ENCODE measurements at regions not wholly inside any gene's neighbourhood (a gene's known extent, or its start where the extent isn't known, plus 50 kb on each side); places are given as distances from the start of the nearest gene placed in this dataset.

DNA sequence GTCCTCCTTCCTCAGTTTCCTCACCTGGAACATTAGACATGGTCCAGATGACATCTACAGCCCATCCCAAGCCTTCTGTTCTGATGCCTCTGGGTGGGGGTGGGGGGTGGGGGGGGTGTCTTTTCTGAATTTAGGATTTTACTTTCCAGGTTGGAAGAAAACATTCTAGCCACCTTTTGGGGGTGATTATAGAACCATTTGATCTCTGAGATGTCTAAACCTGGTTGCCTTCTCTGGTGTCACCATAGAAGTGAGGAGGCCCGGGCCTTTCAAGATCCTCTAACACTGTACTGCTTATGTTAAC is 411.0 kb upstream of the ZMIZ1 start:
- H3K9me3 Mint-ChIP-seq = no peaks in the 10 kb centered on the region
- ChIA-PET CTCF (interaction anchor here (0.6 to 1.3 kb wide), 7 partner anchors 22 to 685 kb away, joined by 3 to 10 read pairs (median 4); no protein-coding TSS in a partner anchor), POLR2A (no interaction called here)
- DNase-seq (no peak), ATAC-seq (replicated peaks in 1 of 4) (no peak)
- no peaks in the 10 kb centered on the region for H3K4me1 ChIP-seq (ENCODE audit: control insufficient read depth in 1 of 2, extremely low read depth in 1 of 2, insufficient read depth in 2 of 2, low read length in 2 of 2)
- no peaks in the 10 kb centered on the region for H3K36me3 ChIP-seq (ENCODE audit: control insufficient read depth in 2 of 2, extremely low read depth in 1 of 2, insufficient read depth in 1 of 2, low read length in 1 of 2)
- no peak overlapping the region for H3K4me3 Mint-ChIP-seq
- WGBS (ENCODE audit: insufficient coverage) = 80% methylated on average over 1 of the region's 1 CpG
- no peak overlapping the region for H3K4me3 ChIP-seq (ENCODE audit: control insufficient read depth in 1 of 2, extremely low read depth in 1 of 2, low read length in 1 of 2)
- H3K27ac Mint-ChIP-seq = no peak overlapping the region
- H3K4me1 Mint-ChIP-seq = no peaks in the 10 kb centered on the region
- H3K27me3 ChIP-seq (replicated peaks in 1 of 2; ENCODE audit: control insufficient read depth in 2 of 2, extremely low read depth in 1 of 2, insufficient read depth in 2 of 2, low read length in 1 of 2) = peaks cover 0 to 29% of the 10 kb centered on the region in 2 experiments
- H3K9me3 ChIP-seq = no peaks in the 10 kb centered on the region
- no peak overlapping the region for H3K27ac ChIP-seq (ENCODE audit: low read length)
- peaks cover 13 to 20% of the 10 kb centered on the region in 2 donors for H3K27me3 Mint-ChIP-seq
- H3K36me3 Mint-ChIP-seq = no peaks in the 10 kb centered on the region

DNA sequence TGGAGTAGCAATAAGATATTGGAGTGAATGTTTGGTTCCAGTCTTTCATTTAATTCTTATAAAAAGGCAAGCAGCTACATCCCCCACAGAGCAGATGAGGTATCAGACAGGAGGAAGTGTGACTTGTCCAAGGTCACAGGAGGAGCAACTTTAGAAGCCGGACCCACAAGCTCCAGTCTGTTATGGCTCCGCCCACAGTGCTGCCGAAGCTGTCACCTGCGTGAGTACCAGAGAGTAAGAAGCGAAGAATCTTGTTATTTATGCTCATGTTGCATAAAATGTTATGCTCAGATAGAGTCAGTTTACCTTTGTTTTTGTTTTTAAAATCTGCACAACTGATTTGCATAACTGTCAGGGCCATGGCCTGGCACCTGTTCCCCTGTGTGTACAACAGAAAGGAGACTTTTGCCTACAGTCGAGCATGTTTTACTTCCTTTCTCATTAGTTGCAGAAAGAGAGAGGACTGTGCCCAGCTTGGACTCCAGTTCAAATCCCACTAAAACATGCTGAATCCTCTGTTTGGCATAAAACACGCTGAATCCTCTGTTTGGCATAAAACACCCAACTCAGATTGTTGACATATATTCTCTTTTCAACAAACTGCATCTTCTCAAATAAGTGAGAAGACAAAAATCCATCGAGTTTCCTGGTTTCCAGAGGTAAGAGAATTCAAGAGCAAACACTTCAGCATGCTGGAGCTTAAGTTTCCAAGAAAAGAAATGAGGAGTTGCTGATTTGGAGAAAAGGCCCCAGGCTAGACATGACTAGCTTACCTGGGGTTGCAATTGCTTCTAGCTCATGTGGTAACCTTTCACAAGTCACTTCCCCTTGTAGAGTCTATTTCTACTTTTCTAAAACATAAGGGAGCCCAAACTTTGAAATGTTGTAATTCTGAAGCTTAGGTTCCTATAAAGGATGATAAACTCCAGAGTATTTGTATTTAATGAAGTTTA is 409.8 kb upstream of the ZMIZ1 start:
- H3K36me3 ChIP-seq (ENCODE audit: control insufficient read depth in 2 of 2, extremely low read depth in 1 of 2, insufficient read depth in 1 of 2, low read length in 1 of 2) = no peaks in the 10 kb centered on the region
- peaks cover 0 to 29% of the 10 kb centered on the region in 2 experiments for H3K27me3 ChIP-seq (replicated peaks in 1 of 2; ENCODE audit: control insufficient read depth in 2 of 2, extremely low read depth in 1 of 2, insufficient read depth in 2 of 2, low read length in 1 of 2)
- no peak for ATAC-seq (replicated peaks in 1 of 4)
- H3K27ac Mint-ChIP-seq = no peak overlapping the region
- no peaks in the 10 kb centered on the region for H3K4me1 ChIP-seq (ENCODE audit: control insufficient read depth in 1 of 2, extremely low read depth in 1 of 2, insufficient read depth in 2 of 2, low read length in 2 of 2)
- no peak overlapping the region for H3K4me3 Mint-ChIP-seq
- peaks cover 3% of the 10 kb centered on the region for H3K36me3 Mint-ChIP-seq
- ChIA-PET POLR2A (no interaction called here), CTCF (interaction anchor here (0.6 to 1.3 kb wide), 4 partner anchors 10 to 398 kb away, joined by 3 to 4 read pairs (median 3); no protein-coding TSS in a partner anchor)
- H3K9me3 ChIP-seq = no peaks in the 10 kb centered on the region
- H3K4me1 Mint-ChIP-seq = no peaks in the 10 kb centered on the region
- no peak overlapping the region for H3K27ac ChIP-seq (ENCODE audit: low read length)
- no peak overlapping the region for H3K4me3 ChIP-seq (ENCODE audit: control insufficient read depth in 1 of 2, extremely low read depth in 1 of 2, low read length in 1 of 2)
- no peak for DNase-seq
- H3K27me3 Mint-ChIP-seq = peaks cover 17 to 30% of the 10 kb centered on the region in 2 donors
- WGBS (ENCODE audit: insufficient coverage) = 59% methylated on average over 4 of the region's 8 CpGs
- H3K9me3 Mint-ChIP-seq = peaks cover 0 to 5% (median 0%) of the 10 kb centered on the region in 3 donors

DNA sequence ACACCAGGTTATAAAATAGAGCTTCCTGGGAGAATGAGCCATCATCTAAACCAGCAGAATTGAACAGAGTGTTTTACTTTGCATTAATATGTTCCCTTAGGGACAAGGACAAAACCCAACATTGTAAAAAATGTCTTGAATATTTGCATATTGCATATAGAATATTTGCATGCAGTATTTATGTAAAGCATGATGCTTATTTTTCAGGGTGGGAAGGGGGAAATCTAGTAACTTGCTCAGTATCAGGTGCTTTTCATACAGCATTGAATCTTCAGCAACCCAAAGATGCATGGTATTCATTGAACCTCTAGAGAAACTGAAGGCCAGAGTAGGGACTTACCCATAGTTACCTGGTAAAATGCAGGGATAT is 409.2 kb upstream of the ZMIZ1 start:
- Histone ChIP-seq H3K36me3 (ENCODE audit: control insufficient read depth in 2 of 2, extremely low read depth in 1 of 2, insufficient read depth in 1 of 2, low read length in 1 of 2) (no peaks in the 10 kb centered on the region), H3K4me1 (ENCODE audit: control insufficient read depth in 1 of 2, extremely low read depth in 1 of 2, insufficient read depth in 2 of 2, low read length in 2 of 2) (no peaks in the 10 kb centered on the region), H3K27ac (ENCODE audit: low read length) (no peak overlapping the region), H3K9me3 (no peaks in the 10 kb centered on the region), H3K4me3 (ENCODE audit: control insufficient read depth in 1 of 2, extremely low read depth in 1 of 2, low read length in 1 of 2) (no peak overlapping the region), H3K27me3 (replicated peaks in 1 of 2; ENCODE audit: control insufficient read depth in 2 of 2, extremely low read depth in 1 of 2, insufficient read depth in 2 of 2, low read length in 1 of 2) (peaks cover 0 to 29% of the 10 kb centered on the region in 2 experiments)
- ChIA-PET POLR2A (no interaction called here), CTCF (interaction anchor here in 1 of 2 donors (1.0 kb wide), 1 partner anchor 13 kb away, joined by 3 read pairs; no protein-coding TSS in a partner anchor)
- DNase-seq (no peak), ATAC-seq (replicated peaks in 1 of 4) (no peak)
- Mint-ChIP-seq H3K27me3 (peaks cover 18 to 29% of the 10 kb centered on the region in 2 donors), H3K4me1 (no peaks in the 10 kb centered on the region), H3K27ac (no peak overlapping the region), H3K9me3 (peaks cover 2 to 5% (median 5%) of the 10 kb centered on the region in 3 donors), H3K36me3 (peaks cover 3% of the 10 kb centered on the region), H3K4me3 (no peak overlapping the region)

DNA sequence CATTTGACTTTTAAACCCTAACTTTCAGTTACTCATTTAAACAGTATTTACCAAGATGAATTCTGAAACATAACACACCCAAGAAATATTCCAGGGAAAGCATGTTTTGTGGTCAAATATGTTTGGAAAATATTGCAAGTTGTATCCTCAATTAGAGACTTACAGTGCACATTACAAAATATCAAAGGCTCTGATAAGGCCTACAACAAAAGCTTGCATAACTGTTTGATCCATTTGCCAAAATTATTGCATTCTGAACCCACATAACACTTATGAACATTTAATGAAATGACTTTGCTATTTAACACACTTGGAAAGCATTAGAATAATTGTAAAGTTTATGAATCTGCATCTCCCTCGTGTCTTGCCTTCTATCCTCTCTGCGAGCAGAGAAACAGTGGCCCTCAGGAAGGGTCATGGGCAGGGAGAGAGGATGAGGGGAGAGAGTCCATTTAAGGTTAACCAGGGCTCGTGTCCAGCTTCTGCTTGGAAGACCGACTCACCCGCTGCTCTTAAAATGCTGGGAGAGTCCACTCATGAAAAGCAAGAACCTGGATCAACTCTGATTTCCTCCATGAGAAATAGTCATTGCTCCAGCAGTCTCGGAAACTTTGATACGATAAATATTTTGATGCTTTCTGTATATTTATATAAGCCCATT is 408.2 kb upstream of the ZMIZ1 start:
- H3K4me3 Mint-ChIP-seq = no peak overlapping the region
- POLR2A ChIA-PET = no interaction called here
- H3K4me1 ChIP-seq (ENCODE audit: control insufficient read depth in 1 of 2, extremely low read depth in 1 of 2, insufficient read depth in 2 of 2, low read length in 2 of 2) = no peaks in the 10 kb centered on the region
- no peak overlapping the region for H3K27ac Mint-ChIP-seq
- WGBS (ENCODE audit: insufficient coverage) = 60% methylated on average over 1 of the region's 7 CpGs
- peaks cover 0 to 25% of the 10 kb centered on the region in 2 experiments for H3K27me3 ChIP-seq (replicated peaks in 1 of 2; ENCODE audit: control insufficient read depth in 2 of 2, extremely low read depth in 1 of 2, insufficient read depth in 2 of 2, low read length in 1 of 2)
- no peaks in the 10 kb centered on the region for H3K36me3 ChIP-seq (ENCODE audit: control insufficient read depth in 2 of 2, extremely low read depth in 1 of 2, insufficient read depth in 1 of 2, low read length in 1 of 2)
- H3K27me3 Mint-ChIP-seq = peaks cover 19 to 29% of the 10 kb centered on the region in 2 donors
- DNase-seq (no peak), ATAC-seq (replicated peaks in 1 of 4) (no peak)
- no peak overlapping the region for H3K27ac ChIP-seq (ENCODE audit: low read length)
- peaks cover 3% of the 10 kb centered on the region for H3K36me3 Mint-ChIP-seq
- CTCF ChIA-PET = interaction anchor here in 1 of 2 donors (1.0 kb wide), 1 partner anchor 12 kb away, joined by 3 read pairs; no protein-coding TSS in a partner anchor
- peaks cover 6 to 11% (median 8%) of the 10 kb centered on the region in 3 donors for H3K9me3 Mint-ChIP-seq
- no peaks in the 10 kb centered on the region for H3K4me1 Mint-ChIP-seq
- no peaks in the 10 kb centered on the region for H3K9me3 ChIP-seq
- no peak overlapping the region for H3K4me3 ChIP-seq (ENCODE audit: control insufficient read depth in 1 of 2, extremely low read depth in 1 of 2, low read length in 1 of 2)

DNA sequence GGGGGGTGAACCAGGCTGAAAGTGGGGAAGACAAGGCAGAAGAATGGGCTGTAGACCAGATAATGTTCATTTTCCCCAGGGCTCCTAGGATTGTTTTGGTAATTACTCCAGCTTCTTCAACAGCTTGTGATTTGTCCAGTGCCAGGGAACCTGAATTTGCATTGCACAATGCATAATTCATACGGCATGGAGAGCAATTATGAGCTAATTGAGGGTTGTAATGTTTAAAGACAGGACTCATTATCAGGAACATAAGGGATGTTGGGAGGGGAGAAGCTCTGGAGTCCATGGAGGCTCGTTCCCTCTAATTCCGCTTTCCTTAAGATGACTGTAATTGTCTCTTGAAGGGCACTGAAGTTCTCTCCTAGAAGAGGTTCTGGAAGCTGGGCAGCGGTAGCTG is 405.0 kb upstream of the ZMIZ1 start:
- H3K36me3 ChIP-seq (ENCODE audit: control insufficient read depth in 2 of 2, extremely low read depth in 1 of 2, insufficient read depth in 1 of 2, low read length in 1 of 2) = no peaks in the 10 kb centered on the region
- 76% methylated on average over 4 of the region's 4 CpGs for WGBS (ENCODE audit: insufficient coverage)
- Mint-ChIP-seq H3K27ac (no peak overlapping the region), H3K4me3 (no peak overlapping the region), H3K27me3 (peaks cover 38 to 42% of the 10 kb centered on the region in 2 donors), H3K9me3 (peaks cover 12 to 18% (median 12%) of the 10 kb centered on the region in 3 donors), H3K36me3 (peaks cover 3% of the 10 kb centered on the region), H3K4me1 (no peaks in the 10 kb centered on the region)
- H3K27ac ChIP-seq (ENCODE audit: low read length) = no peak overlapping the region
- peaks cover 0 to 4% of the 10 kb centered on the region in 2 experiments for H3K27me3 ChIP-seq (replicated peaks in 1 of 2; ENCODE audit: control insufficient read depth in 2 of 2, extremely low read depth in 1 of 2, insufficient read depth in 2 of 2, low read length in 1 of 2)
- ATAC-seq (replicated peaks in 1 of 4) (no peak), DNase-seq (no peak)
- H3K4me3 ChIP-seq (ENCODE audit: control insufficient read depth in 1 of 2, extremely low read depth in 1 of 2, low read length in 1 of 2) = no peak overlapping the region
- POLR2A ChIA-PET = no interaction called here
- H3K9me3 ChIP-seq = no peaks in the 10 kb centered on the region
- CTCF ChIA-PET = no interaction called here
- H3K4me1 ChIP-seq (ENCODE audit: control insufficient read depth in 1 of 2, extremely low read depth in 1 of 2, insufficient read depth in 2 of 2, low read length in 2 of 2) = no peaks in the 10 kb centered on the region

DNA sequence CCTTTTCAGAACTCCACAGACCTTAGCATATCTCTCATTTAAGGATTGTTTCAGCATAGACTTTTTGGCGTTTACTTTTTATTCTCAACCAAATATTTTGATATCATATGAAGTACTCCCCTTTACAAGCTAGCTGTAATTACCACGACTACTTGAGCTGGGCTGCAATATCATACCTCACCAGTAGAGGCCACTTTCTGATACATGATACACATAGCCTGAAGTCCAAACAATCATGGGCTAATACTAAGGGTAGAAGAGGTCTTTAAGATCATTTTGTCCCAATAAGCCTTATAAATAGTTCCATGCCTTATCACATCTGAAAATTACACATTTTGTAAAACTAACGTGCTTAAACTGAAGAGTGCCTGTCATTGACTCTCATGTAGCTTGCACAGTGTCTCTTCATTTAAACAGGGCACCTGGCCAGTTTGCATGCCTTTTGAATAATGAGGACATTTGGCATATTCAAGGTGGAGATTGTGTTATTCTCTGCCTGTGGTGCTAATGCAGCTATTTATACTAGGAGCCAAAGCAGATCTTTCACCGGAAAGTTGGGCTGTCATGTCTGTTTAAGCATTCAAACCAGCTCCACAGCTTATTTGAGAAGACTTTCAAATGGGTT is 403.7 kb upstream of the ZMIZ1 start:
- ChIA-PET CTCF (interaction anchor here in 1 of 2 donors (1.7 kb wide), 1 partner anchor 530 kb away, joined by 5 read pairs; no protein-coding TSS in a partner anchor), POLR2A (no interaction called here)
- no peak overlapping the region for H3K27ac Mint-ChIP-seq
- ATAC-seq (replicated peaks in 1 of 4) (no peak), DNase-seq (peak in 2 of 35 experiments; percentile 9 to 20)
- H3K9me3 ChIP-seq = no peaks in the 10 kb centered on the region
- no peak overlapping the region for H3K4me3 Mint-ChIP-seq
- H3K27me3 Mint-ChIP-seq = peaks cover 44 to 45% of the 10 kb centered on the region in 2 donors
- H3K4me3 ChIP-seq (ENCODE audit: control insufficient read depth in 1 of 2, extremely low read depth in 1 of 2, low read length in 1 of 2) = no peak overlapping the region
- H3K36me3 ChIP-seq (ENCODE audit: control insufficient read depth in 2 of 2, extremely low read depth in 1 of 2, insufficient read depth in 1 of 2, low read length in 1 of 2) = no peaks in the 10 kb centered on the region
- no peaks in the 10 kb centered on the region for H3K4me1 Mint-ChIP-seq
- peaks cover 0 to 4% of the 10 kb centered on the region in 2 experiments for H3K27me3 ChIP-seq (replicated peaks in 1 of 2; ENCODE audit: control insufficient read depth in 2 of 2, extremely low read depth in 1 of 2, insufficient read depth in 2 of 2, low read length in 1 of 2)
- no peaks in the 10 kb centered on the region for H3K4me1 ChIP-seq (ENCODE audit: control insufficient read depth in 1 of 2, extremely low read depth in 1 of 2, insufficient read depth in 2 of 2, low read length in 2 of 2)
- peaks cover 12 to 18% (median 12%) of the 10 kb centered on the region in 3 donors for H3K9me3 Mint-ChIP-seq
- peaks cover 3% of the 10 kb centered on the region for H3K36me3 Mint-ChIP-seq
- WGBS (ENCODE audit: insufficient coverage) = 100% methylated on average over 1 of the region's 4 CpGs
- no peak overlapping the region for H3K27ac ChIP-seq (ENCODE audit: low read length)

Data from T-cell (primary cell).